SIG-M5 treated with dmso at 0.1 percent for 504 hours (cell line): ENCODE measurements at regions not wholly inside any gene's neighbourhood (a gene's known extent, or its start where the extent isn't known, plus 50 kb on each side); places are given as distances from the start of the nearest gene placed in this dataset.

ENCODE experiments used
- DNase-seq: peaks from one replicate; lab custom pipeline; 2025; ENCODE audit not compliant: unreplicated experiment; lab: John Stamatoyannopoulos, UW

DNA sequence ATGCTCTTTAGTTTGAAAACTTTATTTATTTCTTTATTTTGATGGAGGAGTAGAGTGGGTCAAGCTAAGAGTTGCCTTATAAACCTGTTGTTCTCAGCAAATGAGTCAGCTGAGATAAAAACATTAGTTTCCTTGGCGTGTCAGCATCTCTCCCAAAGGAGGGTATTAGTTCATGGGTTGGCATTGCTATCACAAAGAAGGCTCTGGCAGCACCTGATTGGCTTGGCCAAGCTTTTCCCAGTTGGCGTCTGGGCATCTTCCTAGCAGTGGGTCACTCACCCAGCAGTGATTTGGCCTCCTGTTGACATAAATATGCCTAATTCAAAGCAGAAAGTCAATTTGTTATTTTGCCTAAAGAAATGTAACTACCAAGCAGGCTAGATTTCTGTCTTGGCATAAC, 200.7 kb upstream of the TNP1 start:
- DNase-seq: no peak

DNA sequence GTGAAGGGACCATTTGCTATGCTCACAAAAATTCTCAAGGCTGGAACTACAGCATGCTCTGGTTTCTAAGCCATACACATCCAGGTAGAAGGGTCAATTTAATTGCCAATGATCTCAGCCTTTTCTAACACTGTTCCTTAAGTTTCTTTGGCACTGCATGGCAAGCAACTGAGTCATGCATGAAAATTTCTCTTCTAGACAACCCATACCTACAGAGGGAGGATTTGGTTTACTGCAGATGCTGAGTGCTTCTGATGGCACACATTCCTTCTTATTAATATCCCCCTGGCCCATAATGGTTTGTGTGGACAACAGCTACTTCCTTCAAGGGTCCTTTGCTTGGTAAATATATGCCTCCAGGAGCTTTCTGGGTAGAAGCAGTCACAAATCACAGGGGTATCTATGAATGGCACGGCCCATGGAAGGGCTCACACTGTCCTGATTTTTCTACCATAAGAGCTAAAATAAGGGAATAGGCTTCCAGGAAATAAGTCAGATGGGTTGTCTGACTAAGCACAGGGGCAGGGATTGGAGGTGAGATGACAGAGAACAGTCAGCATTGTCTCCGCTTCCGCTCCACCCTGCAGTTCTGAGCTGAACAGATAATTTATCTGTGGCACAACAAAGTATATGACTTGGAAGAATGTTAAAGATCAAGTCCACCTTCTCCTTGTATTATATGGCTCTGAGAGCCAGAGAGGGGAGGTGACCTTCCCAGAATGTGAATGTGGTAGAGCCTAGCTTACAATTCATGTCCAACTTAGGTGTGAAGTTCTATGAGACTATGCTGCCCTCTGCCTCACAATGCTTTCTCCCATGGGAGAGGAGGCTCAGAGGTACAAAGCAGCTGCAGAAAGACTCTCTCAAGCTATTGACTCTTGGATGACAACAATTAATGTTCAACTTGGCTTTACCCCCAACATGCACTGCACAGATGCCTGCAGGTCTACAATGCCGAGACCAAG, 199.2 kb upstream of the TNP1 start:
- DNase-seq: no peak

DNA sequence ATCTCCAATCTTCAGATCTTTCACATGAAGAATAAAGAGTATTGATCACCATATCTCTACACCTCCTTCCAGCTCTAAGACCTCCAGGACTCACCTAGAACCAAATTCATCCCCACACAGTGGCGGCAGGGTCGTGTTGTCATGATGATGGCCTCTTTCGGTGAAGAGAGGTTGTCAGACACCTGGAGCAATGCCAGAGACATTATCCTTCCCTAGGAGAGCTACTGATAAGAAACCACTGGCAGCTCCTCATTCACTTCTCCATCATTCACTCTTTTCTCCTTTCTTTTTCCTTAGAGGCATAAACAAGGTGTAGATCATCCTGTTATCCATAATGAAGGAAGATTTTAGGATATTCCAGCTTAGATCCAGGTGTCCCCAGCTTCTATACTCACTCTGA, 197.9 kb upstream of the TNP1 start:
- DNase-seq: no peak

DNA sequence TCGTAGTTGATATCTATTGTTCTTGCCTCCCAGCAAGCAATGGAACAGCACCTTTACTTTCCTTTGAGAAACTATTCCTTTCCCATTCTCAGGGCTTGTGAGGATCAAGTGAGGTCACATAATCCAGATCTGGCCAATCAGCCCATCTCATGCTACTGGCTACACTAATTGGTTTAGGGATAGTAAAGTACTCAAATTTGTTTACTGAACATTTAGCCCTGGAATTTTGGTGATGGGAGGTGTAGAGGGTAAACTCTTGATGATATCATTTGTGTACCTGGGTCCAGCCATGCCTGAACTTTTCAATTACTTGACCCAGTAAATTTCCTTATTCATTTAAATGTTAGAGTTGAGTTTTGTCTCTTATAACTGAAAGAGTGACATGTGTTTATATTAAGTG, 195.8 kb upstream of the TNP1 start:
- DNase-seq: no peak

GRCh38 chr2:217054791-217055190, 194.9 kb upstream of the TNP1 start:
- no peak for DNase-seq

- DNase-seq: no peak
Measured at GRCh38 chr2:217052856-217053577, 193.2 kb upstream of the TNP1 start.

GRCh38 chr2:217051416-217051815, 191.6 kb upstream of the TNP1 start:
- no peak for DNase-seq

DNA sequence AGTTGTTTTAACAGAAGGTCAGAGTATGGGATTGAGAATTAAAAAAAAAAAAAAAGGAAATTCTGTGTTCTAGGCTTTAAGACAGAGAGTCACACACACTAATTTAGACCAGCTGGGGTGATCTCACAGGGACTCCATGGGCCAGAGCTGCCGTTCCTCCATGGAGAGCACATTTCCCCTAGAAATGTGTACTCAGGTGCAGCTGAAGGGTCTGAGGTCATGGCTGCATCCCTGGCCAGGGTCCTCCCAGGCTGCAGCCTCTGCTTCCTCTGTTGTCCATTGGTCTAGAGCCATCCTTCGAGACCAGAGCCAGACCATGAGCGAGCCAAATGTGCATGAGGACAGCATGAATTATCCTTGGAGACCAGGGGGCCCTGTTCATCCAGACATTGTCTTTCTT, 190.1 kb upstream of the TNP1 start:
- DNase-seq: no peak

DNA sequence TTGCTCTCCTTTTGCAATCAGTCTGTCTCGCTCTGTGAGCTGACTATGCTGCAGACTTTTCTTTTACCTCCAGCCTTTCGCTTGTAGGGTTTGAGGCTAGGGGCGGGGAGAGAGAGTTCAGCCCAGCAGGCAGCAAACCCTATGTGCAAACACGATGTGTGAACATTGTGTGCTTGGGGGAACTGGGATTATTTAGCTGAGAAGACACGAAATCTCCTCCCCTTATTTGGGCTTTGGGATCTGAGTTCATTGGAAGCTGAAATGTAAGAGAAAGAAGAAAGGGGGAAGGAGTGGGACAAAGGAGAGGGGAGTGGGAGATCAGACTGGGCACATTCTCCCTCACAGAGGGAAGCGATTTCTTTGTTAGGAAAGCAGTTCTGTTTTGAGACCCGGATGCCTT, 189.6 kb upstream of the TNP1 start:
- DNase-seq: no peak

DNA sequence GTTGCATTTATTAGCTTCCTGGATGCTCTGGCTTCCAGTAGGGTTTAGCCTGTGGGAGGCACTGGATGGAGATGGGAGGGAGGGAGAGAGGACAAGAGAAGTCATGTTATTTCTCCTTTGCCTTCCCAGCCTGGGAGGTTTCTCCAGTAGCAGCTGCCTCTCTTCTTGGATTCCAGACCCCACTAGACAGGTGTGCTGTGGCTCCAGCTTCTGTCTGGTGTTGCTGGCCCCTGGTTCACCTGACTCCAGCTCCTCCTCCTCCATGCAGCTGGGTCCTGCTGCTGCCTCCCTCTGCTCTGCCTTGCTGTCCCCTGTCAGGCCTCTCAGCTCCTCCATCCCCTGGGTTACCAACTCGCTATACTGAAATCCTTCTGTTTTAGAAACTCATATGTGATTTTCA, 188.9 kb upstream of the TNP1 start:
- no peak for DNase-seq

DNA sequence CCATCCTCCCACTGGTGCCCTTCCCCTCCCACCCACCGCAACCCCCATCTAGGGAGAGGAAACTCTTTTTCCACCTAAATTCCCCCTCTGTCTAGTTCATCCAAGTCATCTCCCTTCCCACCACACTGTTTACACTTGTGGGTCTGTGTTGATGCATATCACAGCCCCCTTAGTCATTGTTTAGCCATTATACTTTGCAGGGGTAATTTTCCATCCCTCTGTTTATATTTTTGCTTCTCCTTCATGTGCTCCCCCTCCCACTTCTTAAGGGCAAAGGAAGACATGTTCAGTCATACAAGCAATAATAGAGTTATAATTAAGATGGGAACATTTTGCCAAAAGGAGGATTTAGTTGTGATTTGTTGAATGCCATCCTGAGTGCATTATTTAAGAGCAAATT, 187.8 kb upstream of the TNP1 start:
- no peak for DNase-seq

GRCh38 chr2:217047209-217047608, 187.3 kb upstream of the TNP1 start:
- DNase-seq: no peak

DNA sequence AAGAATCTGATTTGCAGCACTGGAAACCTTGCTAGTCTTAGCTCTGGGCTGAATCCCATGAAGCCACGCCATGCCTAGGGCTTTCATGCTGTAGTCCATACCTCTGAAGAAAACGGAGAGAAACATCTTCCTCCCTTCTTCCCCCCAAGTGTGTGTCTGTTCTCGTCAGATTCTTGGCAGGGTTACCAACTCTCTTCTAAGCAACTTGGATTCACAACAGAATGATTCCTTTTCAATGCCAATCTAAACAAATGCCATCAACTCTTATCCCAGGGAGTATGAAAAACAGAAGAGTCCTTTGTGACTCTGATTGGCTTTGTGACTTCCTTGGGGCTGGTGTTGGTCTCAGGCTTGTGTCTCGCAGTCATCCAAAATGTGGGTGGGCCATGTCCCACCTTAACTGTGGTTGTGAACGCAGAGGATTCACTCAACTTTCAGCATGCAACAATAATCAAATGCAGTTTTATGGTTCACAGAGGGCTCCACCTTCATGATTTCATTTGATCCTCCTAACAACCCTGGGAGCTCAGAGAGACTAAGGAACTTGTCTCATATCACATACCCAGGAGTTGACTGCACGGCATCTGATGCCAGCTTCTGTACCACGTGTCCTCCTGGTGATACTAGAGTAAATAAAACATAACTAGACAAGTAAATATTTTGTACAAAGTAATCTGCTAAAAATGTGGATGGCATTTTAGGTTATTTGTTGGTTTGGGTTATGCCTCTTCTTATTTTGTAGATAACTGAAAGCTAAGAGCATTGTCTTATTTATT, 186.0 kb upstream of the TNP1 start:
- DNase-seq: no peak

GRCh38 chr2:217040099-217040498, 180.2 kb upstream of the TNP1 start:
- no peak for DNase-seq

- no peak for DNase-seq
Measured at GRCh38 chr2:217038001-217038400, 178.1 kb upstream of the TNP1 start.

- no peak for DNase-seq
Measured at GRCh38 chr2:217037353-217037752, 177.5 kb upstream of the TNP1 start.

GRCh38 chr2:217035967-217036366, 176.1 kb upstream of the TNP1 start:
- DNase-seq: no peak

GRCh38 chr2:217033186-217033585, 173.3 kb upstream of the TNP1 start:
- DNase-seq: no peak

DNA sequence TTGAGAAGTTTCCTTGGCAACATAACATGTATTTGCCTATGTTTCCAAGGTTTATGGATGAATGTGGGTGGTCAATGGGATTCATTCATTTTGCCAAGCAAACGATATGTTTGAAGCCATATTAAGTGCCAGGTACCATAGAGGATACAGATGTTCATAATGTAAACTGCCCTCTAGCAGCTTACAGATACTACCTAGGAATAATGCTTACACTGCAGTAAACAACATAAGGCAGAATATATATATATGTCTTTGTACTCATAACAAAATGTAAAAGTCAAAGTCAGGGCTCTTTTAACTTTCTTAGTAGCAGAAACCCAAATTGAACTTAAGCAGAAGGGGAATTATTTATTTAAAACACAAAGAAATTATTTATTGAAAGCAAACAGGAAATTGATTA, 171.6 kb upstream of the TNP1 start:
- DNase-seq: no peak

DNA sequence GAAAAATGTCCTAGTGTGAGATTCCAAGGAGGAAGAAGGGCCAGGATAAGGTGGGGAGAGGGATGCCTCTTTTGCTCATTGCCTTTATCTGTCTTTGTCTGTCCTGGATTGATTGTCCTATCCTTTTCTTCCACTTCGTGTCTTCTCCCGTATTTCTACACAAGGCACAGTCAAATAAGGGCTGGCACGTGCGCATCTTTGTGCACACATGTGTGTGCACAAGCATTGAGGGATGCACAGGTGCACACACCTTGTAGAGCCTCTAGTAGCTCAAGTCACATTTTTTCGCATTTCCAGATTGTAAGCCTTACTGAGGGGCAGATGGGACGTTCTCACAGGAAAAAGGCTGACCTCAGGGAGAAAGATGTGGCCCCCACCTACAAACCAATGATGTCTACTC, 170.2 kb upstream of the TNP1 start:
- DNase-seq: no peak

- DNase-seq: no peak
Measured at GRCh38 chr2:217028128-217028527, 168.3 kb upstream of the TNP1 start.

DNA sequence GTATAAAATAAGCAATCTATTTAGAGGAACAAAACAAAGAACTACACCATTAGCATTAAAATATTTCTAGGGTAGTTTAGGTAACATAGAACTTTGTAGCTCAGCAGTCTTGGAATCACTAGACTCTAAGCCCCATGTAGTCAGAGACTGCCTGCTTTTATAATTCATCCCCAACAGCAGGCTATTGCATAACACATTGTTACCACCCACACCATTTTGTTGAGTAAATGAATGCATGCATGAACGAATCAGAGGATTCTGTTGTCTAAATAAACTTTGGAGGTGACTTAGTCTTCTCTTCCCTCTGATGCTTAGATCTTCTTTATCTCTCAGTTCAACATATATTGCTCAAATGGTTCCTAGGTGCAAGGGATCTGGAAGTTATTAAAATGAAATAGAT, 167.6 kb upstream of the TNP1 start:
- no peak for DNase-seq
